Left colon (tissue), 2 donors: ENCODE measurements at regions not wholly inside any gene's neighbourhood (a gene's known extent, or its start where the extent isn't known, plus 50 kb on each side); places are given as distances from the start of the nearest gene placed in this dataset.

Source experiments
- ATAC-seq: fragments of 200-7000 bp; cut with Tn5 transposase; one replicate; pipeline ENCODE4 v1.9.1; 2020; ENCODE audit warnings: mild to moderate bottlenecking, moderate library complexity
- DNase-seq, 2 donors: peaks; one replicate each; pipeline ENCODE4 v3.0.0-alpha.2; 2020
- intact Hi-C, 2 donors: fragments of 100-400 bp; cut with DNase I in 1 of 2; cut with micrococcal nuclease in 1 of 2; formaldehyde crosslinking; loops; one replicate each; pipeline versions ENCODE4 v1.11.2 to v1.14.0; 2022; cut with DNase I, micrococcal nuclease
- donor health status: DM: no; HTN: no; CAD: no.
- donor health status: DM: yes; HTN: yes; CAD: no.

GRCh38 chr5:68405026-68405684 is 189.6 kb downstream of the PIK3R1 start:
- ATAC-seq (peak; percentile 90), DNase-seq (no peak)
- intact Hi-C loops = no loop called here

GRCh38 chr5:68405784-68406743 is 190.5 kb downstream of the PIK3R1 start:
- ATAC-seq = peak; percentile 55
- no peak for DNase-seq
- intact Hi-C loops = no loop called here

- peak; percentile 70 for ATAC-seq
- intact Hi-C loops = no loop called here
- peak in 1 of 2 donors; percentile 42 for DNase-seq
Observed at GRCh38 chr5:68406767-68407241, 191.2 kb downstream of the PIK3R1 start.

- intact Hi-C loops = no loop called here
- ATAC-seq (no peak), DNase-seq (no peak)
Observed at GRCh38 chr5:68407311-68408239, 192.0 kb downstream of the PIK3R1 start.

GRCh38 chr5:68408345-68408871 is 192.9 kb downstream of the PIK3R1 start:
- intact Hi-C loops = no loop called here
- no peak for ATAC-seq
- DNase-seq = no peak

GRCh38 chr5:68409259-68409658 is 193.7 kb downstream of the PIK3R1 start:
- no peak for DNase-seq
- no peak for ATAC-seq
- intact Hi-C loops = no loop called here

- ATAC-seq = no peak
- no peak for DNase-seq
- intact Hi-C loops = no loop called here
Observed at GRCh38 chr5:68411161-68411560, 195.6 kb downstream of the PIK3R1 start.

- intact Hi-C loops = no loop called here
- no peak for DNase-seq
- ATAC-seq = no peak
Observed at GRCh38 chr5:68415177-68416085, 199.9 kb downstream of the PIK3R1 start.

- ATAC-seq (no peak), DNase-seq (no peak)
- intact Hi-C loops = no loop called here
Observed at GRCh38 chr5:68416714-68417113, 201.2 kb downstream of the PIK3R1 start.

GRCh38 chr5:68418201-68418600 is 202.6 kb downstream of the PIK3R1 start:
- ATAC-seq (no peak), DNase-seq (no peak)
- intact Hi-C loops = no loop called here

GRCh38 chr5:68418680-68419079 is 203.1 kb downstream of the PIK3R1 start:
- DNase-seq = no peak
- intact Hi-C loops = no loop called here
- ATAC-seq = no peak

GRCh38 chr5:68419081-68419636 is 203.6 kb downstream of the PIK3R1 start:
- intact Hi-C loops = no loop called here

GRCh38 chr5:68419637-68420452 is 204.3 kb downstream of the PIK3R1 start:
- DNase-seq = peak; percentile 46 to 70

More at GRCh38 chr5:68419081-68419636, 203.6 kb downstream of the PIK3R1 start:
- ATAC-seq (peak; percentile 79), DNase-seq (no peak)

GRCh38 chr5:68420476-68421344 is 205.2 kb downstream of the PIK3R1 start:
- intact Hi-C loops = no loop called here
- no peak for ATAC-seq
- no peak for DNase-seq

More at GRCh38 chr5:68419637-68420452, 204.3 kb downstream of the PIK3R1 start:
- peak; percentile 80 for ATAC-seq
- intact Hi-C loops = no loop called here

- ATAC-seq = no peak
- no peak for DNase-seq
- intact Hi-C loops = no loop called here
Observed at GRCh38 chr5:68421485-68422220, 206.1 kb downstream of the PIK3R1 start.
